ENCODE measurements at regions not wholly inside any gene's neighbourhood (a gene's known extent, or its start where the extent isn't known, plus 50 kb on each side); places are given as distances from the start of the nearest gene placed in this dataset.

DNA sequence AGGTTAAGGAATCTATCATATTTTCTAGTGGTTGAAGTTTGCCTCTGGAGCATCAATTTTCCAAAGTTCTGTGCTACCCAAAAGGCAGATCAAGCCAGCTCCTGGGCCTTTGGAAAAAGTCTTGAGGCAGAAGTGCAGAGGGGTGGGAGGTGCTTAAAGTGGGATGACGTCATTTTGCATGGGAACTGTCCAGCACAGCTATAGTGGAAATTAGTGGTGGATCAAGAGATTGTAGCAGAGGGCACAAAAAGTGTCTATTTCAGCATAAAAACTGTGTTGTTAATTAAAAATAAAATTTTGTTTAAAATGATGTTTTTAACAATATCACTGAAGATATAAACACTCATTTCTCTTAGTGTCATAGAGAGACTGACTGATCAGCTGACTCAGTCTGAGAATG lies 221.9 kb downstream of the LRRN1 start:
- TF ChIP-seq MAZ (IDR thresholded peaks at IDR 0.05; ENCODE audit: borderline replicate concordance, low read depth, low read length) (no peak), SMC3 (IDR thresholded peaks at IDR 0.05) (no peak), PHF8 (IDR thresholded peaks at IDR 0.05; ENCODE audit: borderline replicate concordance, low read depth) (no peak), FOSB (CRISPR knock-in tag; IDR thresholded peaks at IDR 0.05) (no peak), RFX5 (IDR thresholded peaks at IDR 0.05) (no peak)
- TF ChIP-seq, protein P1, sequence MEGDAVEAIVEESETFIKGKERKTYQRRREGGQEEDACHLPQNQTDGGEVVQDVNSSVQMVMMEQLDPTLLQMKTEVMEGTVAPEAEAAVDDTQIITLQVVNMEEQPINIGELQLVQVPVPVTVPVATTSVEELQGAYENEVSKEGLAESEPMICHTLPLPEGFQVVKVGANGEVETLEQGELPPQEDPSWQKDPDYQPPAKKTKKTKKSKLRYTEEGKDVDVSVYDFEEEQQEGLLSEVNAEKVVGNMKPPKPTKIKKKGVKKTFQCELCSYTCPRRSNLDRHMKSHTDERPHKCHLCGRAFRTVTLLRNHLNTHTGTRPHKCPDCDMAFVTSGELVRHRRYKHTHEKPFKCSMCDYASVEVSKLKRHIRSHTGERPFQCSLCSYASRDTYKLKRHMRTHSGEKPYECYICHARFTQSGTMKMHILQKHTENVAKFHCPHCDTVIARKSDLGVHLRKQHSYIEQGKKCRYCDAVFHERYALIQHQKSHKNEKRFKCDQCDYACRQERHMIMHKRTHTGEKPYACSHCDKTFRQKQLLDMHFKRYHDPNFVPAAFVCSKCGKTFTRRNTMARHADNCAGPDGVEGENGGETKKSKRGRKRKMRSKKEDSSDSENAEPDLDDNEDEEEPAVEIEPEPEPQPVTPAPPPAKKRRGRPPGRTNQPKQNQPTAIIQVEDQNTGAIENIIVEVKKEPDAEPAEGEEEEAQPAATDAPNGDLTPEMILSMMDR (IDR thresholded peaks at IDR 0.05), result no peak
- TF ChIP-seq, protein P2, sequence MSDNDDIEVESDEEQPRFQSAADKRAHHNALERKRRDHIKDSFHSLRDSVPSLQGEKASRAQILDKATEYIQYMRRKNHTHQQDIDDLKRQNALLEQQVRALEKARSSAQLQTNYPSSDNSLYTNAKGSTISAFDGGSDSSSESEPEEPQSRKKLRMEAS (IDR thresholded peaks at IDR 0.05), result no peak

Measured in A549 (cell line).